Esophagus squamous epithelium (tissue), 5 donors: ENCODE measurements at regions not wholly inside any gene's neighbourhood (a gene's known extent, or its start where the extent isn't known, plus 50 kb on each side); places are given as distances from the start of the nearest gene placed in this dataset.

Source experiments
- DNase-seq: peaks from one replicate; lab custom pipeline; 2025; lab: John Stamatoyannopoulos, UW
- H3K27ac ChIP-seq, 4 donors: fragments of 200-600 bp; sonication (generic); one replicate each; pipeline ENCODE4 v1.5.1; 2016 to 2019; ENCODE audit warnings: mild to moderate bottlenecking in 1 of 4
- H3K27me3 ChIP-seq, 4 donors: fragments of 200-600 bp; sonication (generic); 1 replicate in 3 of 4; 2 replicates in 1 of 4; pipeline versions ENCODE4 v1.5.1 to v1.6.0; 2017 to 2021; ENCODE audit warnings: antibody characterized with exemption in 1 of 4
- H3K36me3 ChIP-seq, 3 donors: fragments of 200-600 bp; sonication (generic); one replicate each; pipeline ENCODE4 v1.5.1; 2016 to 2019
- H3K4me1 ChIP-seq, 3 donors: fragments of 200-600 bp; sonication (generic); one replicate each; pipeline ENCODE4 v1.5.1; 2017 to 2019
- H3K4me3 ChIP-seq, 4 donors: fragments of 200-600 bp; sonication (generic); 1 replicate in 3 of 4; 2 replicates in 1 of 4; pipeline ENCODE4 v1.5.1; 2016 to 2019; ENCODE audit warnings: mild to moderate bottlenecking in 2 of 4, moderate library complexity in 1 of 4
- H3K9me3 ChIP-seq, 3 donors: fragments of 200-600 bp; sonication (generic); one replicate each; pipeline ENCODE4 v1.5.1; 2016 to 2019
- POLR2A ChIP-seq, 4 donors: fragments of 450-650 bp; IDR thresholded peaks; one replicate each; pipeline ENCODE4 v1.6.1; 2017; ENCODE audit warnings: antibody characterized with exemption in 4 of 4, mild to moderate bottlenecking in 4 of 4, moderate library complexity in 3 of 4
- WGBS, 2 donors: methylation state at CpG; one replicate each; pipeline ENCODE4 v1.1.5; 2018; 5-methylcytosine and 5-hydroxymethylcytosine counted together
- intact Hi-C: fragments of 100-400 bp; cut with DNase I; formaldehyde crosslinking; loops from one replicate; pipeline ENCODE4 v1.15.0; 2022
- TF ChIP-seq, protein P1 (sequence below), 6 experiments: fragments of 450-650 bp in 4 of 6; fragments of 200-600 bp in 2 of 6; sonication (generic) in 2 of 6; IDR thresholded peaks; one replicate each; pipeline ENCODE4 v1.5.1; 2016 to 2019; ENCODE audit warnings: antibody characterized with exemption in 6 of 6, mild to moderate bottlenecking in 4 of 6, moderate library complexity in 4 of 6
- donor health status: DM: yes; HTN: yes; CAD: no.

DNA sequence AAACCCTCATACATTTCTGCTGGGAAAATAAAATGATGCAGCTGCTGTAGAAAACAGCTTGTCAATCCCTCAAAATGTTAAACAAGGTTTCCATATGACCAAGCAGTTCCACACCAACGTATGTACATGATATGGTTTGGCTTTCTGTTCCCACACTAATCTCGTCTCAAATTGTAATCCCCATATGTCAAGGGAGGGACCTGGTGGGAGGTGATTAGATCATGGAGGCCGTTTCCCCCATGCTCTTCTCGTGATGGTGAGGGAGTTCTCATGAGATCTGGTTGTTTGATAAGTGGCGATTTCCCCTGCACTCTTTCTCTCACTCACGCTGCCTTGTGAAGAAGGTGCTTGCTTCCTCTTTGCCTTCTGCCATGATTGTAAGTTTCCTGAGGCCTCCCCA, 100.6 kb upstream of the SLC24A5 start:
- Histone ChIP-seq H3K36me3 (no peaks in the 10 kb centered on the region), H3K4me3 (no peak overlapping the region), H3K27ac (no peak overlapping the region), H3K27me3 (no peaks in the 10 kb centered on the region), H3K4me1 (peaks cover 0 to 4% (median 0%) of the 10 kb centered on the region in 3 donors), H3K9me3 (no peaks in the 10 kb centered on the region)
- no peak for DNase-seq
- TF ChIP-seq, protein P1, sequence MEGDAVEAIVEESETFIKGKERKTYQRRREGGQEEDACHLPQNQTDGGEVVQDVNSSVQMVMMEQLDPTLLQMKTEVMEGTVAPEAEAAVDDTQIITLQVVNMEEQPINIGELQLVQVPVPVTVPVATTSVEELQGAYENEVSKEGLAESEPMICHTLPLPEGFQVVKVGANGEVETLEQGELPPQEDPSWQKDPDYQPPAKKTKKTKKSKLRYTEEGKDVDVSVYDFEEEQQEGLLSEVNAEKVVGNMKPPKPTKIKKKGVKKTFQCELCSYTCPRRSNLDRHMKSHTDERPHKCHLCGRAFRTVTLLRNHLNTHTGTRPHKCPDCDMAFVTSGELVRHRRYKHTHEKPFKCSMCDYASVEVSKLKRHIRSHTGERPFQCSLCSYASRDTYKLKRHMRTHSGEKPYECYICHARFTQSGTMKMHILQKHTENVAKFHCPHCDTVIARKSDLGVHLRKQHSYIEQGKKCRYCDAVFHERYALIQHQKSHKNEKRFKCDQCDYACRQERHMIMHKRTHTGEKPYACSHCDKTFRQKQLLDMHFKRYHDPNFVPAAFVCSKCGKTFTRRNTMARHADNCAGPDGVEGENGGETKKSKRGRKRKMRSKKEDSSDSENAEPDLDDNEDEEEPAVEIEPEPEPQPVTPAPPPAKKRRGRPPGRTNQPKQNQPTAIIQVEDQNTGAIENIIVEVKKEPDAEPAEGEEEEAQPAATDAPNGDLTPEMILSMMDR (IDR thresholded peaks at IDR 0.05): no peak
- no peak for TF ChIP-seq POLR2A (IDR thresholded peaks at IDR 0.05)
- intact Hi-C loops: no loop called here
- 56 to 64% methylated on average over 6 of the region's 6 CpGs for WGBS, 2 donors

DNA sequence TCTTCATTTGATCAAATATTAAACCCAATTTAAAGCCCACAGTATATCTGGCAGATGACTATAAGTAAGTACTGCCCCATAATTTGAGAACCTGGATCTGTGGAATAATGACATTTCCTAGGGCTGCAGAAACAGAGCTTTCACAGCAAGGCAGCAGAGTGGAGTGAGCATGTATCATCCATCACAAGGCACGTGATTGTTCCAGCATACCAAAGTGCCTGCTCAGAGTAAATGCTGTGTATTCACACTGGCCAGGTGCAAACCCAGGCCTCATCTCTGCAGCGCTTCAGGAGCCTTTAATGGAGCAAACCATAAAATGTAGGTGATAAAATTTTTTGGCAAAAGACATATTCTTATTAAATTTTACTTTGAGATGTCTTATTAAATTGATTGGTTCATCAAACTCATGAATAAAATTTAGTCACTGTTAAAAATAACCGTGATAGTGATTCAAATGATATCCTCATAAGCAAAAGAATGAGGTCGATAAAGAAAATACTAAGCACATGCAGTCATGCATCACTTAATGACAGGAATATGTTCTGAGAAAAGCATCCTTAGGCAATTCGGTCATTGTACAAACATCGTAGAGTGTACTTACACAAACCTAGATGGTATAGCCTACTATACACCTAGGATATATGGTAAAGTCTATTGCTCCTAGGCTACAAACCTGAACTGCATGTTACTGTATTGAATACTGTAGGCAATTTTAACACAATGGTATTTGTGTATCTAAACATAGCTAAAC, 99.3 kb upstream of the SLC24A5 start:
- Histone ChIP-seq H3K27ac (no peak overlapping the region), H3K9me3 (no peaks in the 10 kb centered on the region), H3K4me1 (peaks cover 0 to 4% (median 0%) of the 10 kb centered on the region in 3 donors), H3K4me3 (no peak overlapping the region), H3K36me3 (no peaks in the 10 kb centered on the region), H3K27me3 (no peaks in the 10 kb centered on the region)
- WGBS, 2 donors: 61 to 74% methylated on average over 6 of the region's 6 CpGs
- no peak for TF ChIP-seq POLR2A (IDR thresholded peaks at IDR 0.05)
- TF ChIP-seq, protein P1 (IDR thresholded peaks at IDR 0.05): no peak
- intact Hi-C loops: no loop called here
- no peak for DNase-seq

DNA sequence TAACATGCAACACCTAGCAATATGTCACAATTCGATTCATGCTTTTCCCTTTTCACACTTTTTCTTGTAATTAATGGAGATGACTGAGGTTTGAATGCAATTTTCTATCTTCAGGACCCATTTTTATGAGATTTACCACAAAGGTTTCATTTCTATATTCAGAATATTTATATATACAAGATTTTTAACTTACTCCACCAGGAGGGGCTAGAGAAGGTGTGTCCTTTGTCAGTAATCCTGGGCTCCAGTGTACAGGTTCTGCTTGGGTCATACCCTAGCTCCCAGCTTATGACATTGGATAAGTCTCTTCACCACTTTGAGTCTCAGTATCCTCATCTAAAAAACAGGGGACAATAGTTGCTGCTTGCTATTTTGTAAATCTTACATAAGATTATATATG, 95.7 kb upstream of the SLC24A5 start:
- intact Hi-C loops: no loop called here
- Histone ChIP-seq H3K36me3 (no peaks in the 10 kb centered on the region), H3K4me3 (no peak overlapping the region), H3K9me3 (no peaks in the 10 kb centered on the region), H3K27ac (no peak overlapping the region), H3K27me3 (peaks cover 0 to 5% (median 0%) of the 10 kb centered on the region in 4 donors), H3K4me1 (no peaks in the 10 kb centered on the region)
- no peak for DNase-seq
- 48 to 65% methylated on average over 1 of the region's 1 CpG for WGBS, 2 donors
- TF ChIP-seq, protein P1 (IDR thresholded peaks at IDR 0.05): no peak
- no peak for TF ChIP-seq POLR2A (IDR thresholded peaks at IDR 0.05)

DNA sequence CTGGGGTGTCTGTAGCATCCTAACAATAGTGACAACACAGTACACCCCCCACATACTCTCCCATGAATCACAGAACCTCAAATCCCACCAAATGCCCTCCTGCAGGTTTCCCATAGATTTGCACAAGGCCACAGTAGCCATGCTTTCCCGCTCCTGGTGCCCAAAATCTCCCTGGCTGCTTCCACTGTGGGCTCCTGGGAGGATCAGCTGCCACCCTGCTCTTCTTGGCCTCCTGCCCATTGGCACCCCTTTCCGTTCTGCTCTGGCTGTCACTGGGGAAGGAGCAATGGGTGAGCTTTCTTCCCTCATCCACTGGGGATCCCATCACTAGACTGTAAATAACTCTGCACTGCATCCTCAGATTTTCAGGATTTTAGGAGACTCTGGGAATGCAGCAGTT, 92.1 kb upstream of the SLC24A5 start:
- Histone ChIP-seq H3K9me3 (no peaks in the 10 kb centered on the region), H3K4me3 (no peak overlapping the region), H3K27ac (no peak overlapping the region), H3K27me3 (peaks cover 0 to 5% (median 0%) of the 10 kb centered on the region in 4 donors), H3K4me1 (no peaks in the 10 kb centered on the region), H3K36me3 (no peaks in the 10 kb centered on the region)
- 77% methylated on average over 2 of the region's 2 CpGs for WGBS, 2 donors
- TF ChIP-seq, protein P1 (IDR thresholded peaks at IDR 0.05): no peak
- TF ChIP-seq POLR2A (IDR thresholded peaks at IDR 0.05): no peak
- intact Hi-C loops: no loop called here
- DNase-seq: no peak

DNA sequence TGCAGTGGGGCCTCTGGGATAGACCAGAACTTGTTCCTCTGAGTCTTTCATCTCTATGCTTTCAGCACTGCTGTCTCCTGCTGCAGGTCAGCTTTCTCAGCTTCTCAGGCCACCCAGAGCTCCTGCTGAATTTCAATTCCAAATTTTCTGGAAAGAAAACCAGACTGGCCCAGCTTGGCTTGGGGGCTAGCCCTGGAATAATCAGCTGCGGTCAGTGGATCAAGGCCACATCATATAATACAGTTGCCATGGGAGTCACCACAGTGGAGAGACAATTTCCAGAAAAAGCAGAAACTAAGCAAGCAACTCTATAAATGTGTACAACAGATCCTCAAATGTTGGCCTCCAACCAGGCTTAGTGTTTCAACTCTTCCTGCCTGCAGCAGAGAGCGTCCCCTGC, 91.1 kb upstream of the SLC24A5 start:
- Histone ChIP-seq H3K27ac (no peak overlapping the region), H3K27me3 (peaks cover 0 to 5% (median 0%) of the 10 kb centered on the region in 4 donors), H3K9me3 (no peaks in the 10 kb centered on the region), H3K36me3 (no peaks in the 10 kb centered on the region), H3K4me3 (no peak overlapping the region), H3K4me1 (no peaks in the 10 kb centered on the region)
- intact Hi-C loops: no loop called here
- WGBS, 2 donors: 81 to 85% methylated on average over 2 of the region's 2 CpGs
- TF ChIP-seq, protein P1 (IDR thresholded peaks at IDR 0.05): no peak
- TF ChIP-seq POLR2A (IDR thresholded peaks at IDR 0.05): no peak
- no peak for DNase-seq
